ENCODE measurements at regions not wholly inside any gene's neighbourhood (a gene's known extent, or its start where the extent isn't known, plus 50 kb on each side); places are given as distances from the start of the nearest gene placed in this dataset.
"Not testable (repeated sequence)": the region's sequence is repeated elsewhere in the genome, so short reads cannot be mapped to it uniquely, and the experiment has no call there.

DNA sequence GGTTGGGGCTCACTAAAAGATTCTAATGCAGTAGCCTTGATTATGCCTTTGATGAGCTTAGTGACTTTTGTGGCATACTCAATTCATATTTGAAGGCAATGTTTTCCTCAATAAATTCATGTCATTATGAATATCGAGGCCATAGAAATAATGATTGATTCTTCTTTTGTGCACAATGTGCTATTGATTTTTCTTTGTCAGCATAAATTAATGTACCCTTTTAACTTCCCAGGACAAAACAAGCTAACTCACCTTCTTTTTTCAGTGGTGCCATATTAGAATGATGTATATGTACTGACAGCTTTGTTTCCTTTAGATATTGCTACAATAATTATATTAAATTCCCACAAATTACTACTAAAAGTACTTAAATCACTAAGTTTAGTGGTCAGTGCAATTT lies 484.3 kb upstream of the HS3ST5 start:
- Histone ChIP-seq H3K4me1 (no peaks in the 10 kb centered on the region), H4K20me1 (ENCODE audit: low read depth) (no peaks in the 10 kb centered on the region), H3K9ac (no peak overlapping the region), H3K79me2 (ENCODE audit: low read depth) (no peaks in the 10 kb centered on the region), H3K27me3 (no peaks in the 10 kb centered on the region), H3K4me3 (no peak overlapping the region), H3K27ac (no peak overlapping the region), H2AFZ (replicated peaks) (no peak overlapping the region), H3K4me2 (no peak overlapping the region), H3K36me3 (no peaks in the 10 kb centered on the region), H3F3A (ENCODE audit: low read depth) (no peaks in the 10 kb centered on the region), H3K9me3 (ENCODE audit: low read depth) (no peaks in the 10 kb centered on the region)
- Mint-ChIP-seq H3K27ac (no peak overlapping the region), H3K4me3 (no peak overlapping the region), H3K9me3 (no peaks in the 10 kb centered on the region), H3K4me1 (no peaks in the 10 kb centered on the region), H3K27me3 (ENCODE audit: insufficient read depth, low read depth) (peaks cover 2% of the 10 kb centered on the region), H3K36me3 (no peaks in the 10 kb centered on the region)
- TF ChIP-seq CTCF (IDR thresholded peaks at IDR 0.05) = no peak
- TF ChIP-seq EZH2 (IDR thresholded peaks at IDR 0.05) = no peak
- no peak for TF ChIP-seq EZH2phosphoT487 (IDR thresholded peaks at IDR 0.05)
- no peak for DNase-seq (ENCODE audit: low spot score)

- H3K36me3 Mint-ChIP-seq = no peaks in the 10 kb centered on the region
- no peak for DNase-seq (ENCODE audit: low spot score)
- TF ChIP-seq CTCF (IDR thresholded peaks at IDR 0.05) = no peak
- no peak for TF ChIP-seq EZH2 (IDR thresholded peaks at IDR 0.05)
- no peak for TF ChIP-seq EZH2phosphoT487 (IDR thresholded peaks at IDR 0.05)
- H3K4me2 ChIP-seq = no peak overlapping the region
- no peaks in the 10 kb centered on the region for H3K4me1 Mint-ChIP-seq
- H3K4me3 ChIP-seq = no peak overlapping the region
- H3K79me2 ChIP-seq (ENCODE audit: low read depth) = no peaks in the 10 kb centered on the region
- H3K9me3 Mint-ChIP-seq = no peaks in the 10 kb centered on the region
- no peaks in the 10 kb centered on the region for H4K20me1 ChIP-seq (ENCODE audit: low read depth)
- H3K27me3 ChIP-seq = no peaks in the 10 kb centered on the region
- H3K9ac ChIP-seq = no peak overlapping the region
- H3F3A ChIP-seq (ENCODE audit: low read depth) = no peaks in the 10 kb centered on the region
- H2AFZ ChIP-seq (replicated peaks) = no peak overlapping the region
- no peaks in the 10 kb centered on the region for H3K4me1 ChIP-seq
- H3K27ac Mint-ChIP-seq = no peak overlapping the region
- peaks cover 2% of the 10 kb centered on the region for H3K27me3 Mint-ChIP-seq (ENCODE audit: insufficient read depth, low read depth)
- no peak overlapping the region for H3K4me3 Mint-ChIP-seq
- no peaks in the 10 kb centered on the region for H3K36me3 ChIP-seq
- H3K9me3 ChIP-seq (ENCODE audit: low read depth) = no peaks in the 10 kb centered on the region
- H3K27ac ChIP-seq = no peak overlapping the region
These were observed 481.6 kb upstream of the HS3ST5 start for GRCh38 chr6:114824409-114824808.

- Histone ChIP-seq H2AFZ (replicated peaks) (no peak overlapping the region), H3F3A (ENCODE audit: low read depth) (no peaks in the 10 kb centered on the region), H4K20me1 (ENCODE audit: low read depth) (no peaks in the 10 kb centered on the region), H3K36me3 (no peaks in the 10 kb centered on the region), H3K79me2 (ENCODE audit: low read depth) (no peaks in the 10 kb centered on the region), H3K27me3 (no peaks in the 10 kb centered on the region), H3K9ac (no peak overlapping the region), H3K4me1 (no peaks in the 10 kb centered on the region), H3K27ac (no peak overlapping the region), H3K9me3 (ENCODE audit: low read depth) (no peaks in the 10 kb centered on the region), H3K4me2 (no peak overlapping the region), H3K4me3 (no peak overlapping the region)
- no peaks in the 10 kb centered on the region for H3K27me3 Mint-ChIP-seq (ENCODE audit: insufficient read depth, low read depth)
- H3K9me3 Mint-ChIP-seq = no peaks in the 10 kb centered on the region
- no peak overlapping the region for H3K4me3 Mint-ChIP-seq
- H3K4me1 Mint-ChIP-seq = no peaks in the 10 kb centered on the region
- TF ChIP-seq CTCF (IDR thresholded peaks at IDR 0.05) (no peak), EZH2phosphoT487 (IDR thresholded peaks at IDR 0.05) (no peak), EZH2 (IDR thresholded peaks at IDR 0.05) (no peak)
- DNase-seq (ENCODE audit: low spot score) = no peak
- H3K36me3 Mint-ChIP-seq = no peaks in the 10 kb centered on the region
- no peak overlapping the region for H3K27ac Mint-ChIP-seq
These were observed 473.9 kb upstream of the HS3ST5 start for GRCh38 chr6:114816678-114817077.

DNA sequence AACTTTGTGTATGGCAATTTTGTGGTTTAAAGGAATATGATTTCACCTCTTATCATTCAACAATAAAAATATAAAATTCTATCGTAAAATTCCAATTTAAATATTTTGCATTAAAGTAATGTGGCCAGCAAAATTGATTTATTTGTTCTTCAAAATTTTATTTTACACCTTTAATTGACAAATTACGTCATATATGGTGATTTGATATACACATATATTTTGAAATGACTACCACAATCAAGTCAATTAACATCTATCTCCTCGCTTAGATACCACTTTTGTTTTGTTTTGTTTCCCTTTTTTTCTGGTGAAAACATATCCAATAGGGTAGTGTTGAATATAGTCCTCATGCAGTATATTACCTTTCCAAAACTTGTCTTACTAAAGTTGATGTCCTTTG lies 467.6 kb upstream of the HS3ST5 start:
- Histone ChIP-seq H3K4me1 (no peaks in the 10 kb centered on the region), H3K9ac (no peak overlapping the region), H3K27me3 (no peaks in the 10 kb centered on the region), H3K4me3 (no peak overlapping the region), H2AFZ (replicated peaks) (no peak overlapping the region), H3K27ac (no peak overlapping the region), H3F3A (ENCODE audit: low read depth) (no peaks in the 10 kb centered on the region), H3K9me3 (ENCODE audit: low read depth) (no peaks in the 10 kb centered on the region), H4K20me1 (ENCODE audit: low read depth) (no peaks in the 10 kb centered on the region), H3K79me2 (ENCODE audit: low read depth) (no peaks in the 10 kb centered on the region), H3K36me3 (no peaks in the 10 kb centered on the region), H3K4me2 (no peak overlapping the region)
- Mint-ChIP-seq H3K27ac (no peak overlapping the region), H3K36me3 (no peaks in the 10 kb centered on the region), H3K4me3 (no peak overlapping the region), H3K4me1 (no peaks in the 10 kb centered on the region), H3K27me3 (ENCODE audit: insufficient read depth, low read depth) (no peaks in the 10 kb centered on the region), H3K9me3 (peaks cover 5% of the 10 kb centered on the region)
- no peak for TF ChIP-seq CTCF (IDR thresholded peaks at IDR 0.05)
- no peak for TF ChIP-seq EZH2 (IDR thresholded peaks at IDR 0.05)
- TF ChIP-seq EZH2phosphoT487 (IDR thresholded peaks at IDR 0.05) = no peak
- DNase-seq (ENCODE audit: low spot score) = no peak

- not testable (repeated sequence) for H3K4me1 Mint-ChIP-seq; H3F3A ChIP-seq (ENCODE audit: low read depth); DNase-seq (ENCODE audit: low spot score); H3K9me3 Mint-ChIP-seq; H3K27me3 Mint-ChIP-seq (ENCODE audit: insufficient read depth, low read depth); H3K79me2 ChIP-seq (ENCODE audit: low read depth); H3K27me3 ChIP-seq; H3K9ac ChIP-seq; H3K4me2 ChIP-seq; H3K9me3 ChIP-seq (ENCODE audit: low read depth); H3K4me3 Mint-ChIP-seq; H2AFZ ChIP-seq (replicated peaks); H3K36me3 Mint-ChIP-seq; H3K36me3 ChIP-seq; H4K20me1 ChIP-seq (ENCODE audit: low read depth); H3K4me1 ChIP-seq; H3K27ac ChIP-seq; H3K27ac Mint-ChIP-seq; H3K4me3 ChIP-seq
These were observed 462.6 kb upstream of the HS3ST5 start for GRCh38 chr6:114805426-114805825.

Data from neural progenitor cell (in vitro differentiated cells).